H1 (cell line): ENCODE measurements at regions not wholly inside any gene's neighbourhood (a gene's known extent, or its start where the extent isn't known, plus 50 kb on each side); places are given as distances from the start of the nearest gene placed in this dataset.

ENCODE experiments used
- CTCF ChIA-PET: fragments of 300-600 bp; sonication (Branson Sonifier 250); formaldehyde crosslinking; loops from one replicate; lab custom pipeline; 2021; ENCODE audit not compliant: partially characterized antibody; lab: Charles Lee
- POLR2A ChIA-PET: fragments of 300-600 bp; sonication (Branson Sonifier 250); formaldehyde crosslinking; loops from one replicate; lab custom pipeline; 2021; ENCODE audit warnings: inconsistent platforms; ENCODE audit not compliant: partially characterized antibody; lab: Charles Lee
- DNase-seq, 2 experiments: peaks; one replicate each; pipeline versions ENCODE4 v3.0.0 to v3.0.0-alpha.2; 2010 to 2022; ENCODE audit warnings: low spot score in 2 of 2, low read depth in 1 of 2, mixed read lengths in 1 of 2
- FAIRE-seq: peaks from 2 replicates; lab custom pipeline; 2011; peaks lifted over from hg19 to GRCh38; lab: Jason Lieb, UNC
- H2AFZ ChIP-seq: 2 replicates; pipeline ENCODE4 v1.8.1; 2012; ENCODE audit warnings: low read length, inconsistent platforms
- H2AK5ac ChIP-seq: 2 replicates; pipeline ENCODE4 v1.6.1; 2013; ENCODE audit warnings: low read depth, low read length
- H2BK120ac ChIP-seq: replicated peaks from 2 replicates; pipeline ENCODE3; 2013; ENCODE audit warnings: low read depth, low read length, inconsistent platforms
- H2BK12ac ChIP-seq: 2 replicates; pipeline ENCODE4 v1.6.1; 2013; ENCODE audit warnings: low read depth, low read length
- H2BK15ac ChIP-seq: 2 replicates; pipeline ENCODE4 v1.6.1; 2013; ENCODE audit warnings: low read length
- H2BK20ac ChIP-seq: 2 replicates; pipeline ENCODE4 v1.6.1; 2013; ENCODE audit warnings: low read length
- H2BK5ac ChIP-seq: 2 replicates; pipeline ENCODE4 v1.6.1; 2013; ENCODE audit warnings: low read depth, low read length
- H3K14ac ChIP-seq: 2 replicates; pipeline ENCODE4 v1.6.1; 2013; ENCODE audit warnings: inconsistent platforms; ENCODE audit not compliant: insufficient read length
- H3K18ac ChIP-seq: 2 replicates; pipeline ENCODE4 v1.6.1; 2013; ENCODE audit warnings: low read length; ENCODE audit errors: extremely low read depth
- H3K23ac ChIP-seq: 2 replicates; pipeline ENCODE4 v1.6.1; 2013; ENCODE audit warnings: inconsistent platforms; ENCODE audit not compliant: insufficient read length
- H3K23me2 ChIP-seq: 2 replicates; pipeline ENCODE4 v1.6.1; 2013; ENCODE audit warnings: low read depth, low read length
- H3K27ac ChIP-seq: 2 replicates; pipeline ENCODE4 v1.6.1; 2011; ENCODE audit warnings: low read depth, low read length, inconsistent platforms
- H3K27me3 ChIP-seq, 4 experiments: replicated peaks in 1 of 4; 1 replicate in 1 of 4; 2 replicates in 3 of 4; pipeline versions ENCODE4 v1.6.1 to v1.8.1; 2011 to 2013; ENCODE audit warnings: low read length in 3 of 4, mild to moderate bottlenecking in 3 of 4, inconsistent platforms in 2 of 4, mixed read lengths in 2 of 4, moderate library complexity in 1 of 4; ENCODE audit not compliant: control insufficient read depth in 3 of 4, insufficient read depth in 3 of 4; ENCODE audit errors: extremely low read depth in 1 of 4
- H3K36me3 ChIP-seq, 4 experiments: 2 replicates each; pipeline versions ENCODE4 v1.6.1 to v1.8.1; 2011 to 2013; ENCODE audit warnings: mild to moderate bottlenecking in 4 of 4, low read length in 3 of 4, moderate library complexity in 2 of 4, control low read depth in 1 of 4, inconsistent platforms in 1 of 4; ENCODE audit not compliant: insufficient read depth in 4 of 4, control insufficient read depth in 2 of 4
- H3K4ac ChIP-seq: replicated peaks from 2 replicates; pipeline ENCODE3; 2013; ENCODE audit warnings: low read length, low read depth, mixed read lengths, inconsistent platforms; ENCODE audit not compliant: insufficient read length
- H3K4me1 ChIP-seq, 4 experiments: replicated peaks in 1 of 4; 1 replicate in 1 of 4; 2 replicates in 3 of 4; pipeline versions ENCODE4 v1.6.1 to v1.8.1; 2011 to 2013; ENCODE audit warnings: low read length in 3 of 4, inconsistent platforms in 2 of 4, mixed read lengths in 1 of 4; ENCODE audit not compliant: insufficient read depth in 4 of 4, control insufficient read depth in 3 of 4
- H3K4me2 ChIP-seq, 2 experiments: 2 replicates each; pipeline versions ENCODE4 v1.6.1 to v1.8.1; 2011 to 2013; ENCODE audit warnings: low read depth in 2 of 2, low read length in 2 of 2, control low read depth in 1 of 2, inconsistent platforms in 1 of 2, mild to moderate bottlenecking in 1 of 2; ENCODE audit not compliant: insufficient read depth in 1 of 2
- H3K4me3 ChIP-seq, 4 experiments: fragments of 200-600, 300-600 bp in 1 of 4; sonication (generic), shearing (Covaris generic), sonication (Bioruptor Twin) in 1 of 4; 2 replicates each; pipeline versions ENCODE4 v1.5.1 to v1.8.1; 2011 to 2016; ENCODE audit warnings: low read length in 4 of 4, low read depth in 3 of 4, control low read depth in 2 of 4, inconsistent platforms in 2 of 4, mild to moderate bottlenecking in 2 of 4, mixed read lengths in 1 of 4, moderate library complexity in 1 of 4; ENCODE audit not compliant: insufficient read depth in 2 of 4; ENCODE audit errors: extremely low read depth in 1 of 4
- H3K56ac ChIP-seq: replicated peaks from 2 replicates; pipeline ENCODE3; 2013; ENCODE audit warnings: low read depth, mild to moderate bottlenecking, mixed read lengths, low read length, inconsistent platforms; ENCODE audit not compliant: insufficient read length
- H3K79me1 ChIP-seq: 2 replicates; pipeline ENCODE4 v1.6.1; 2013; ENCODE audit warnings: low read depth, low read length, control low read depth
- H3K79me2 ChIP-seq, 2 experiments: 2 replicates each; pipeline versions ENCODE4 v1.6.1 to v1.8.1; 2012 to 2013; ENCODE audit warnings: low read length in 2 of 2, mild to moderate bottlenecking in 2 of 2, inconsistent platforms in 1 of 2; ENCODE audit not compliant: insufficient read depth in 2 of 2, control insufficient read depth in 1 of 2
- H3K9ac ChIP-seq, 4 experiments: replicated peaks in 1 of 4; 1 replicate in 1 of 4; 2 replicates in 3 of 4; pipeline versions ENCODE4 v1.6.1 to v1.8.1; 2011 to 2013; ENCODE audit warnings: low read depth in 3 of 4, low read length in 3 of 4, control low read depth in 2 of 4, mild to moderate bottlenecking in 2 of 4, moderate library complexity in 2 of 4, inconsistent platforms in 1 of 4; ENCODE audit errors: extremely low read depth in 1 of 4
- H3K9me3 ChIP-seq, 2 experiments: 2 replicates each; pipeline versions ENCODE4 v1.6.1 to v1.8.1; 2012 to 2013; ENCODE audit warnings: mild to moderate bottlenecking in 2 of 2, moderate library complexity in 2 of 2, control low read depth in 1 of 2, inconsistent platforms in 1 of 2, low read depth in 1 of 2, low read length in 1 of 2, mixed read lengths in 1 of 2; ENCODE audit not compliant: insufficient read depth in 2 of 2
- H4K20me1 ChIP-seq, 2 experiments: replicated peaks in 1 of 2; 2 replicates each; pipeline versions ENCODE3 to v1.8.1; 2011 to 2013; ENCODE audit warnings: inconsistent platforms in 2 of 2, low read length in 2 of 2, mild to moderate bottlenecking in 1 of 2; ENCODE audit not compliant: insufficient read depth in 2 of 2, control insufficient read depth in 1 of 2
- H4K5ac ChIP-seq: 2 replicates; pipeline ENCODE4 v1.6.1; 2013; ENCODE audit warnings: low read length, low read depth, mixed read lengths, inconsistent platforms; ENCODE audit not compliant: insufficient read length
- H4K8ac ChIP-seq: 2 replicates; pipeline ENCODE4 v1.8.0; 2013; ENCODE audit warnings: mild to moderate bottlenecking, moderate library complexity, low read length, inconsistent platforms; ENCODE audit not compliant: insufficient read depth; ENCODE audit errors: extremely low read depth
- H4K91ac ChIP-seq: replicated peaks from 2 replicates; pipeline ENCODE3; 2013; ENCODE audit warnings: low read length, mixed read lengths, inconsistent platforms; ENCODE audit not compliant: insufficient read length
- BRCA1 ChIP-seq: IDR thresholded peaks from 2 replicates; pipeline ENCODE4 v1.6.1; 2012; ENCODE audit warnings: low read depth, low read length, improper control_type of control experiment
- EP300 ChIP-seq, 2 experiments: IDR thresholded peaks; 1 replicate in 1 of 2; 2 replicates in 1 of 2; pipeline ENCODE4 v1.6.1; 2011 to 2012; ENCODE audit warnings: low read depth in 2 of 2, low read length in 2 of 2, mild to moderate bottlenecking in 2 of 2, borderline replicate concordance in 1 of 2, inconsistent platforms in 1 of 2, moderate library complexity in 1 of 2
- FOSL1 ChIP-seq: IDR thresholded peaks from 2 replicates; pipeline ENCODE4 v1.6.1; 2011; ENCODE audit warnings: mild to moderate bottlenecking, low read depth, low read length, moderate library complexity; ENCODE audit not compliant: insufficient read depth
- HDAC2 ChIP-seq, 2 experiments: fragments of 300-600 bp in 1 of 2; sonication (generic) in 1 of 2; IDR thresholded peaks; 2 replicates each; pipeline ENCODE4 v1.6.1; 2011 to 2012; ENCODE audit warnings: low read depth in 2 of 2, low read length in 2 of 2, mild to moderate bottlenecking in 2 of 2, moderate library complexity in 2 of 2, borderline replicate concordance in 1 of 2, inconsistent platforms in 1 of 2
- HDAC6 ChIP-seq: IDR thresholded peaks from one replicate; pipeline ENCODE4 v1.7.1; 2012; ENCODE audit warnings: low read depth, mild to moderate bottlenecking, inconsistent platforms, low read length, moderate library complexity
- JUND ChIP-seq: IDR thresholded peaks from 2 replicates; pipeline ENCODE4 v1.6.1; 2011; ENCODE audit warnings: mild to moderate bottlenecking, improper control_type of control experiment, low read length
- KDM4A ChIP-seq: IDR thresholded peaks from one replicate; pipeline ENCODE4 v1.7.1; 2012; ENCODE audit warnings: low read depth, mild to moderate bottlenecking, moderate library complexity, low read length, inconsistent platforms; ENCODE audit not compliant: severe bottlenecking
- MAFK ChIP-seq: IDR thresholded peaks from 2 replicates; pipeline ENCODE4 v1.6.1; 2012; ENCODE audit warnings: low read depth, mild to moderate bottlenecking, improper control_type of control experiment, low read length
- RNF2 ChIP-seq: fragments of 200-900, 300-1000 bp; sonication (generic); IDR thresholded peaks from 2 replicates; pipeline ENCODE4 v1.7.1; 2016; ENCODE audit warnings: borderline replicate concordance, low read depth, mild to moderate bottlenecking, antibody characterized with exemption, low read length; ENCODE audit not compliant: poor library complexity, severe bottlenecking; ENCODE audit errors: missing control alignments
- SIN3A ChIP-seq, 2 experiments: IDR thresholded peaks in 1 of 2; conservative IDR thresholded peaks in 1 of 2; 2 replicates each; pipeline ENCODE4 v1.6.1; 2011 to 2012; ENCODE audit warnings: low read length in 2 of 2, improper control_type of control experiment in 1 of 2, low read depth in 1 of 2, mild to moderate bottlenecking in 1 of 2
- SP4 ChIP-seq: IDR thresholded peaks from 2 replicates; pipeline ENCODE4 v1.6.1; 2012; ENCODE audit warnings: low read length, inconsistent platforms
- USF2 ChIP-seq: IDR thresholded peaks from 2 replicates; pipeline ENCODE4 v1.6.1; 2011; ENCODE audit warnings: low read length, improper control_type of control experiment
- WGBS, 2 experiments: shearing (Covaris generic) in 1 of 2; methylation state at CpG; one replicate each; pipeline versions ENCODE4 v1.1.6 to v1.1.7; 2013 to 2015; ENCODE audit warnings: low lambda C conversion rate in 2 of 2, mixed read lengths in 2 of 2, inconsistent platforms in 1 of 2, low coverage in 1 of 2, missing lambda C conversion rate in 1 of 2; ENCODE audit not compliant: insufficient replicate concordance in 2 of 2, insufficient coverage in 1 of 2, insufficient read length in 1 of 2; ENCODE audit errors: extremely low coverage in 1 of 2, missing lambda C conversion rate in 1 of 2; 5-methylcytosine and 5-hydroxymethylcytosine counted together

GRCh38 chr10:2214092-2214491, 476.8 kb upstream of the ADARB2 start:
- H3K14ac ChIP-seq: no peak overlapping the region
- H3K18ac ChIP-seq: no peak overlapping the region
- POLR2A ChIA-PET: no interaction called here
- no peak overlapping the region for H3K4me3 ChIP-seq
- H3K23me2 ChIP-seq: peaks cover 3% of the 10 kb centered on the region; the same call in 1 of the 2 replicates
- H3K79me2 ChIP-seq: no peaks in the 10 kb centered on the region
- no peak overlapping the region for H2BK15ac ChIP-seq
- H4K91ac ChIP-seq: no peak overlapping the region
- no peak overlapping the region for H3K23ac ChIP-seq
- H4K5ac ChIP-seq: no peak overlapping the region
- no peak overlapping the region for H3K9ac ChIP-seq
- no peaks in the 10 kb centered on the region for H3K79me1 ChIP-seq
- 94% methylated on average over 12 of the region's 12 CpGs; no CpG with 5 or more reads in 1 of the 2 experiments for WGBS, 2 experiments
- H3K4me1 ChIP-seq: no peaks in the 10 kb centered on the region
- CTCF ChIA-PET: no interaction called here
- H3K4ac ChIP-seq: no peak overlapping the region
- DNase-seq (no peak), FAIRE-seq (no peak)
- H2BK12ac ChIP-seq: no peak overlapping the region
- H2BK20ac ChIP-seq: no peak overlapping the region
- H4K8ac ChIP-seq: no peak overlapping the region
- H2BK120ac ChIP-seq: no peak overlapping the region
- H2AFZ ChIP-seq: no peak overlapping the region
- H3K27me3 ChIP-seq: no peaks in the 10 kb centered on the region
- H4K20me1 ChIP-seq: no peaks in the 10 kb centered on the region
- H3K4me2 ChIP-seq: no peak overlapping the region
- no peak overlapping the region for H2BK5ac ChIP-seq
- H3K36me3 ChIP-seq: no peaks in the 10 kb centered on the region
- no peak overlapping the region for H3K27ac ChIP-seq
- H3K9me3 ChIP-seq: no peaks in the 10 kb centered on the region
- H3K56ac ChIP-seq: no peak overlapping the region
- no peak overlapping the region for H2AK5ac ChIP-seq
- TF ChIP-seq JUND (no peak), SIN3A (conservative IDR thresholded peaks at IDR 0.05 in 1 of 2, IDR thresholded peaks at IDR 0.05 in 1 of 2; ENCODE audit: low read depth in 1 of 2, low read length in 2 of 2) (no peak), USF2 (no peak), KDM4A (no peak), EP300 (IDR thresholded peaks at IDR 0.05; ENCODE audit: borderline replicate concordance in 1 of 2, low read depth in 2 of 2, low read length in 2 of 2) (no peak), MAFK (no peak), BRCA1 (no peak), FOSL1 (no peak), HDAC2 (IDR thresholded peaks at IDR 0.05; ENCODE audit: borderline replicate concordance in 1 of 2, low read depth in 2 of 2, low read length in 2 of 2) (no peak), SP4 (no peak), RNF2 (no peak), HDAC6 (no peak)
